GM12878 (cell line): ENCODE measurements at regions not wholly inside any gene's neighbourhood (a gene's known extent, or its start where the extent isn't known, plus 50 kb on each side); places are given as distances from the start of the nearest gene placed in this dataset.

Experiments used
- BHLHE40 ChIP-seq, 2 experiments: fragments of 450-650 bp in 1 of 2; IDR thresholded peaks; 2 replicates each; pipeline ENCODE4 v1.6.1; 2011 to 2017; ENCODE audit warnings: low read depth in 2 of 2, borderline replicate concordance in 1 of 2, improper control_type of control experiment in 1 of 2, low read length in 1 of 2, mild to moderate bottlenecking in 1 of 2
- BMI1 ChIP-seq: fragments of 450-650 bp; IDR thresholded peaks from 2 replicates; pipeline ENCODE4 v1.6.1; 2016; ENCODE audit warnings: mild to moderate bottlenecking, moderate library complexity, borderline replicate concordance
- BRCA1 ChIP-seq: IDR thresholded peaks from 2 replicates; pipeline ENCODE4 v1.6.1; 2011; ENCODE audit warnings: low read depth, low read length, improper control_type of control experiment
- CBX3 ChIP-seq: fragments of 200-600 bp; sonication (generic); IDR thresholded peaks from 2 replicates; pipeline ENCODE4 v1.6.1; 2016; ENCODE audit warnings: low read depth, borderline replicate concordance
- CBX5 ChIP-seq: sonication (generic); IDR thresholded peaks from 2 replicates; pipeline ENCODE4 v1.6.1; 2016; ENCODE audit warnings: low read depth, moderate library complexity, mild to moderate bottlenecking, inconsistent platforms
- ESRRA ChIP-seq: IDR thresholded peaks from 2 replicates; pipeline ENCODE4 v1.6.1; 2012; ENCODE audit warnings: mild to moderate bottlenecking, low read length, improper control_type of control experiment
- FOS ChIP-seq: IDR thresholded peaks from 3 replicates; pipeline ENCODE4 v1.6.1; 2011; ENCODE audit warnings: borderline replicate concordance; ENCODE audit not compliant: insufficient read length; ENCODE audit errors: extremely low read depth
- LARP7 ChIP-seq: fragments of 450-650 bp; IDR thresholded peaks from 2 replicates; pipeline ENCODE4 v1.6.1; 2017; ENCODE audit warnings: mild to moderate bottlenecking
- MXI1 ChIP-seq: fragments of 150-350 bp; IDR thresholded peaks from 2 replicates; pipeline ENCODE4 v1.6.1; 2011; ENCODE audit warnings: low read depth, mild to moderate bottlenecking, inconsistent platforms, low read length, improper control_type of control experiment
- NR2C1 ChIP-seq: fragments of 450-650 bp; IDR thresholded peaks from 2 replicates; pipeline ENCODE4 v1.6.1; 2017; ENCODE audit warnings: antibody characterized with exemption, mild to moderate bottlenecking, moderate library complexity
- PAX8 ChIP-seq: fragments of 450-650 bp; IDR thresholded peaks from 2 replicates; pipeline ENCODE4 v1.6.1; 2017; ENCODE audit warnings: mild to moderate bottlenecking, moderate library complexity
- RAD21 ChIP-seq: IDR thresholded peaks from 2 replicates; pipeline ENCODE4 v1.6.1; 2011; ENCODE audit warnings: mild to moderate bottlenecking, low read depth, low read length, moderate library complexity; ENCODE audit not compliant: insufficient read depth
- RCOR1 ChIP-seq: conservative IDR thresholded peaks from 2 replicates; pipeline ENCODE4 v1.6.1; 2012; ENCODE audit warnings: low read depth, low read length, improper control_type of control experiment
- RFX5 ChIP-seq: IDR thresholded peaks from 2 replicates; pipeline ENCODE4 v1.6.1; 2011; ENCODE audit warnings: low read depth, low read length, improper control_type of control experiment
- SMAD5 ChIP-seq: IDR thresholded peaks from 2 replicates; pipeline ENCODE4 v1.6.1; 2016; ENCODE audit warnings: antibody characterized with exemption, low read depth
- SMARCA5 ChIP-seq: fragments of 450-650 bp; IDR thresholded peaks from 2 replicates; pipeline ENCODE4 v1.6.1; 2017; ENCODE audit warnings: mild to moderate bottlenecking
- TCF12 ChIP-seq: IDR thresholded peaks from 2 replicates; pipeline ENCODE4 v1.6.1; 2011; ENCODE audit warnings: low read depth, mild to moderate bottlenecking, low read length
- YY1 ChIP-seq: IDR thresholded peaks from 2 replicates; pipeline ENCODE4 v1.6.1; 2011; ENCODE audit warnings: low read depth, mild to moderate bottlenecking, low read length
- ZSCAN29 ChIP-seq: fragments of 450-650 bp; IDR thresholded peaks from 2 replicates; pipeline ENCODE4 v1.6.1; 2017; ENCODE audit warnings: mild to moderate bottlenecking, moderate library complexity
- TF ChIP-seq, protein P1 (sequence below): fragments of 450-650 bp; IDR thresholded peaks from 2 replicates; pipeline ENCODE4 v1.6.1; 2017; ENCODE audit warnings: mild to moderate bottlenecking, moderate library complexity
- TF ChIP-seq, protein P2 (sequence below): fragments of 450-650 bp; formaldehyde crosslinking; IDR thresholded peaks from 2 replicates; pipeline ENCODE4 v1.5.0; 2022; ENCODE audit warnings: mild to moderate bottlenecking, missing genetic modification characterization
- TF ChIP-seq, protein P3 (sequence below), 3 experiments: IDR thresholded peaks in 2 of 3; conservative IDR thresholded peaks in 1 of 3; 2 replicates each; pipeline ENCODE4 v1.5.1; 2011; ENCODE audit warnings: low read depth in 3 of 3, low read length in 3 of 3, mild to moderate bottlenecking in 3 of 3, control low read depth in 2 of 3, moderate library complexity in 2 of 3, inconsistent platforms in 1 of 3, mixed read lengths in 1 of 3; ENCODE audit not compliant: control insufficient read depth in 2 of 3, insufficient read depth in 1 of 3; ENCODE audit errors: extremely low read depth in 1 of 3

DNA sequence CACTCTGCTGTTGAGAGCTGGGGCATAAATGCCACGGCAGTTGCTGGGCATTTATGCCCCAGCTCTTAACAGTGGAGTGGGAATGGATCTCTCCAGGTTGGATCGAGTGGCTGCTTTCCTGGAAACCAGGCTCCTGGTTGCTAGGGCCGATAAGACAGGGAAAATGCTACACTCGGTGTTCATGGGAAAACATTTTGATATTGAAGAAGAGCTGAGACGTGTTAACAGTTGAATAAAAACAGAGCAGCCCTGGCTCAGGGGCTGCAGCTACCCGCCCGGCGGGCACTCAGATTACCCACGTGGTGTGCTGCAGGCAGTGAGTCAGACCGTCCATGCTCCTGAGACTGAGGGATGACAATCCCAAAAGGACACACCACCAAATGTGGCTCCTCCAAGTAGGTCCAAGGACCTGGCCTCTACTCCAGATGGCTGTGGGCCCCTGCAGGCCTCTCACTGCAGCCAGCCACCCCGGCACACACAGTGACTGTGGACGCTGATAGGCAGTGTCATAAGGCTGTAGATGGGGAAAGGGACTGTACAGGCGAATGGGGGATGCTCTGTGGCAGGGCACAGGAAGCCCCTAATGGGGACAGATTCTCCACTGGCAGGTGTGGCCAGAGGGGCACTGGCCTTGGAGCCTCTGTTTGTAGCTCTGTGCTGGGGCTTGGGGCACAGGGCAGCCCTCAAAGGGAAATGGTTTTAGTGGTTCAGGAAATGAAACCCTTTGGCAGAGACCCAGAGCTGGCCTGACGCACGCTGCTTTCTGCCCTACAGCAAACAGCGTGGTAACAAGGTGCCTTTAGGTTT, 237.8 kb downstream of the LY86 start (continued):
- TF ChIP-seq, protein P1, sequence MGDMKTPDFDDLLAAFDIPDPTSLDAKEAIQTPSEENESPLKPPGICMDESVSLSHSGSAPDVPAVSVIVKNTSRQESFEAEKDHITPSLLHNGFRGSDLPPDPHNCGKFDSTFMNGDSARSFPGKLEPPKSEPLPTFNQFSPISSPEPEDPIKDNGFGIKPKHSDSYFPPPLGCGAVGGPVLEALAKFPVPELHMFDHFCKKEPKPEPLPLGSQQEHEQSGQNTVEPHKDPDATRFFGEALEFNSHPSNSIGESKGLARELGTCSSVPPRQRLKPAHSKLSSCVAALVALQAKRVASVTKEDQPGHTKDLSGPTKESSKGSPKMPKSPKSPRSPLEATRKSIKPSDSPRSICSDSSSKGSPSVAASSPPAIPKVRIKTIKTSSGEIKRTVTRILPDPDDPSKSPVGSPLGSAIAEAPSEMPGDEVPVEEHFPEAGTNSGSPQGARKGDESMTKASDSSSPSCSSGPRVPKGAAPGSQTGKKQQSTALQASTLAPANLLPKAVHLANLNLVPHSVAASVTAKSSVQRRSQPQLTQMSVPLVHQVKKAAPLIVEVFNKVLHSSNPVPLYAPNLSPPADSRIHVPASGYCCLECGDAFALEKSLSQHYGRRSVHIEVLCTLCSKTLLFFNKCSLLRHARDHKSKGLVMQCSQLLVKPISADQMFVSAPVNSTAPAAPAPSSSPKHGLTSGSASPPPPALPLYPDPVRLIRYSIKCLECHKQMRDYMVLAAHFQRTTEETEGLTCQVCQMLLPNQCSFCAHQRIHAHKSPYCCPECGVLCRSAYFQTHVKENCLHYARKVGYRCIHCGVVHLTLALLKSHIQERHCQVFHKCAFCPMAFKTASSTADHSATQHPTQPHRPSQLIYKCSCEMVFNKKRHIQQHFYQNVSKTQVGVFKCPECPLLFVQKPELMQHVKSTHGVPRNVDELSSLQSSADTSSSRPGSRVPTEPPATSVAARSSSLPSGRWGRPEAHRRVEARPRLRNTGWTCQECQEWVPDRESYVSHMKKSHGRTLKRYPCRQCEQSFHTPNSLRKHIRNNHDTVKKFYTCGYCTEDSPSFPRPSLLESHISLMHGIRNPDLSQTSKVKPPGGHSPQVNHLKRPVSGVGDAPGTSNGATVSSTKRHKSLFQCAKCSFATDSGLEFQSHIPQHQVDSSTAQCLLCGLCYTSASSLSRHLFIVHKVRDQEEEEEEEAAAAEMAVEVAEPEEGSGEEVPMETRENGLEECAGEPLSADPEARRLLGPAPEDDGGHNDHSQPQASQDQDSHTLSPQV, result no peak
- TF ChIP-seq NR2C1, result no peak
- TF ChIP-seq YY1, result no peak
- TF ChIP-seq RCOR1, result no peak
- no peak for TF ChIP-seq ZSCAN29
- no peak for TF ChIP-seq SMAD5
- TF ChIP-seq, protein P2, sequence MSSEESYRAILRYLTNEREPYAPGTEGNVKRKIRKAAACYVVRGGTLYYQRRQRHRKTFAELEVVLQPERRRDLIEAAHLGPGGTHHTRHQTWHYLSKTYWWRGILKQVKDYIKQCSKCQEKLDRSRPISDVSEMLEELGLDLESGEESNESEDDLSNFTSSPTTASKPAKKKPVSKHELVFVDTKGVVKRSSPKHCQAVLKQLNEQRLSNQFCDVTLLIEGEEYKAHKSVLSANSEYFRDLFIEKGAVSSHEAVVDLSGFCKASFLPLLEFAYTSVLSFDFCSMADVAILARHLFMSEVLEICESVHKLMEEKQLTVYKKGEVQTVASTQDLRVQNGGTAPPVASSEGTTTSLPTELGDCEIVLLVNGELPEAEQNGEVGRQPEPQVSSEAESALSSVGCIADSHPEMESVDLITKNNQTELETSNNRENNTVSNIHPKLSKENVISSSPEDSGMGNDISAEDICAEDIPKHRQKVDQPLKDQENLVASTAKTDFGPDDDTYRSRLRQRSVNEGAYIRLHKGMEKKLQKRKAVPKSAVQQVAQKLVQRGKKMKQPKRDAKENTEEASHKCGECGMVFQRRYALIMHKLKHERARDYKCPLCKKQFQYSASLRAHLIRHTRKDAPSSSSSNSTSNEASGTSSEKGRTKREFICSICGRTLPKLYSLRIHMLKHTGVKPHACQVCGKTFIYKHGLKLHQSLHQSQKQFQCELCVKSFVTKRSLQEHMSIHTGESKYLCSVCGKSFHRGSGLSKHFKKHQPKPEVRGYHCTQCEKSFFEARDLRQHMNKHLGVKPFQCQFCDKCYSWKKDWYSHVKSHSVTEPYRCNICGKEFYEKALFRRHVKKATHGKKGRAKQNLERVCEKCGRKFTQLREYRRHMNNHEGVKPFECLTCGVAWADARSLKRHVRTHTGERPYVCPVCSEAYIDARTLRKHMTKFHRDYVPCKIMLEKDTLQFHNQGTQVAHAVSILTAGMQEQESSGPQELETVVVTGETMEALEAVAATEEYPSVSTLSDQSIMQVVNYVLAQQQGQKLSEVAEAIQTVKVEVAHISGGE (CRISPR knock-in tag), result no peak
- no peak for TF ChIP-seq SMARCA5
- TF ChIP-seq ESRRA, result no peak
- no peak for TF ChIP-seq BRCA1
- TF ChIP-seq BHLHE40 (IDR thresholded peaks at IDR 0.05; ENCODE audit: borderline replicate concordance in 1 of 2, low read depth in 2 of 2, low read length in 1 of 2), result peak in 1 of 2 experiments; percentile 51; a peak in 2 of 4 replicates
- no peak for TF ChIP-seq LARP7
- TF ChIP-seq RAD21, result no peak
- 0 out of 2 replicates have a peak, but pooled peaks have one; percentile 12 for TF ChIP-seq TCF12
- TF ChIP-seq FOS, result no peak
- TF ChIP-seq BMI1, result no peak
- no peak for TF ChIP-seq PAX8
- no peak for TF ChIP-seq MXI1
- no peak for TF ChIP-seq CBX3
- TF ChIP-seq, protein P3, sequence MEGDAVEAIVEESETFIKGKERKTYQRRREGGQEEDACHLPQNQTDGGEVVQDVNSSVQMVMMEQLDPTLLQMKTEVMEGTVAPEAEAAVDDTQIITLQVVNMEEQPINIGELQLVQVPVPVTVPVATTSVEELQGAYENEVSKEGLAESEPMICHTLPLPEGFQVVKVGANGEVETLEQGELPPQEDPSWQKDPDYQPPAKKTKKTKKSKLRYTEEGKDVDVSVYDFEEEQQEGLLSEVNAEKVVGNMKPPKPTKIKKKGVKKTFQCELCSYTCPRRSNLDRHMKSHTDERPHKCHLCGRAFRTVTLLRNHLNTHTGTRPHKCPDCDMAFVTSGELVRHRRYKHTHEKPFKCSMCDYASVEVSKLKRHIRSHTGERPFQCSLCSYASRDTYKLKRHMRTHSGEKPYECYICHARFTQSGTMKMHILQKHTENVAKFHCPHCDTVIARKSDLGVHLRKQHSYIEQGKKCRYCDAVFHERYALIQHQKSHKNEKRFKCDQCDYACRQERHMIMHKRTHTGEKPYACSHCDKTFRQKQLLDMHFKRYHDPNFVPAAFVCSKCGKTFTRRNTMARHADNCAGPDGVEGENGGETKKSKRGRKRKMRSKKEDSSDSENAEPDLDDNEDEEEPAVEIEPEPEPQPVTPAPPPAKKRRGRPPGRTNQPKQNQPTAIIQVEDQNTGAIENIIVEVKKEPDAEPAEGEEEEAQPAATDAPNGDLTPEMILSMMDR (IDR thresholded peaks at IDR 0.05 in 2 of 3, conservative IDR thresholded peaks at IDR 0.05 in 1 of 3; ENCODE audit: control insufficient read depth in 2 of 3, extremely low read depth in 1 of 3, insufficient read depth in 1 of 3, low read depth in 3 of 3, low read length in 3 of 3), result no peak
- no peak for TF ChIP-seq RFX5
- no peak for TF ChIP-seq CBX5
